Muscle layer of duodenum (tissue), 2 donors: ENCODE measurements at regions not wholly inside any gene's neighbourhood (a gene's known extent, or its start where the extent isn't known, plus 50 kb on each side); places are given as distances from the start of the nearest gene placed in this dataset.

Source experiments
- H3K27ac ChIP-seq: one replicate; pipeline ENCODE4 v1.7.0; 2013; ENCODE audit warnings: mild to moderate bottlenecking, low read length
- H3K27me3 ChIP-seq: one replicate; pipeline ENCODE4 v1.7.0; 2013; ENCODE audit warnings: low read depth, mild to moderate bottlenecking, control low read depth, low read length
- H3K36me3 ChIP-seq, 2 donors: one replicate each; pipeline ENCODE4 v1.7.0; 2013; ENCODE audit warnings: low read length in 2 of 2, control low read depth in 1 of 2, mild to moderate bottlenecking in 1 of 2; ENCODE audit not compliant: insufficient read depth in 2 of 2, control insufficient read depth in 1 of 2
- H3K4me1 ChIP-seq, 2 donors: one replicate each; pipeline ENCODE4 v1.7.0; 2013; ENCODE audit warnings: low read length in 2 of 2, mild to moderate bottlenecking in 2 of 2, control low read depth in 1 of 2, moderate library complexity in 1 of 2; ENCODE audit not compliant: insufficient read depth in 2 of 2, control insufficient read depth in 1 of 2
- H3K4me3 ChIP-seq, 2 donors: one replicate each; pipeline ENCODE4 v1.7.0; 2013; ENCODE audit warnings: low read length in 2 of 2, low read depth in 1 of 2, mild to moderate bottlenecking in 1 of 2
- H3K9me3 ChIP-seq, 2 donors: one replicate each; pipeline ENCODE4 v1.7.0; 2013; ENCODE audit warnings: low read length in 2 of 2, control low read depth in 1 of 2, mild to moderate bottlenecking in 1 of 2; ENCODE audit not compliant: control insufficient read depth in 1 of 2
- donor health status: healthy.

DNA sequence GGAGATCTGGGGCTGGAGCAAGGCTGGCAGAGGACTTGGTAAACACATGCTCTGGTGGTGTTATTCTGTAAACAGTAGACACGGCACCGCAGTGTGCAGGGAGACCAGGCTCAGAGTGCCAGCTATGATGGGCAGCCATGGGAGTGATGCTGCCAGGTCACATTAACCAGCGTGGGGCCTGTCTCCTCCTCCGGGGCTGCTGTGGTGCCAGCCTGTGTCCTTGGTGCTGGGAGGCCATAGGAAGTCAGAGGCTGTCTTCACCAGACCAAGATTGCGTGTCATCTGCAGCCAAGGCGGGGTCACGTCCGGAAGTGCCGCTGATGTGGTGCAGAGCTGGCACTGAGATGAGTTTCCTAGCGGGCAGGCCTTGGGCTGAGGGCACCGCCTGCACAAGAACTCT is 236.0 kb downstream of the GLRX3 start:
- no peak overlapping the region for H3K4me3 ChIP-seq
- no peaks in the 10 kb centered on the region for H3K36me3 ChIP-seq
- no peak overlapping the region for H3K27ac ChIP-seq
- no peaks in the 10 kb centered on the region for H3K27me3 ChIP-seq
- no peaks in the 10 kb centered on the region for H3K4me1 ChIP-seq
- H3K9me3 ChIP-seq = peaks cover 0 to 8% of the 10 kb centered on the region in 2 donors

DNA sequence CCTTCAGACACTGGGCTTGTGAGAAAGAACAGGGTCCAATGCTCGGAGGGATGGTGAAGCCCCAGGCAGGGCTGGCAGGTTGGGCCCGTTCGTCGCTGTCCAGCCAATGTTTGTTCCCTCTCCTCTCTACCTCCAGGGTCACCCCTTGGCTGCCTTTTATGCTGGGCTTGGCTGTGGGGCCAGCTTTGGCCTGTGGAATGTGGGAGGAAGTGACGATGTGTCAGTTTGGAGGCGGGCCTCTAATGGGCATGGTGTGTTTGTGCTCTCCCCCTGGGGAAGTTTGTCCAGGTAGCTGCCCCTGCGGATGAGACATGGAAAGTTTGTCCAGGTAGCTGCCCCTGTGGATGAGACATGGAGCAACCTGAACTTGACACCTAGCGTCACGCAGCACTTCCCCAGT is 236.7 kb downstream of the GLRX3 start:
- Histone ChIP-seq H3K4me1 (no peaks in the 10 kb centered on the region), H3K9me3 (peaks cover 0 to 8% of the 10 kb centered on the region in 2 donors), H3K27ac (no peak overlapping the region), H3K27me3 (no peaks in the 10 kb centered on the region), H3K36me3 (no peaks in the 10 kb centered on the region), H3K4me3 (no peak overlapping the region)

DNA sequence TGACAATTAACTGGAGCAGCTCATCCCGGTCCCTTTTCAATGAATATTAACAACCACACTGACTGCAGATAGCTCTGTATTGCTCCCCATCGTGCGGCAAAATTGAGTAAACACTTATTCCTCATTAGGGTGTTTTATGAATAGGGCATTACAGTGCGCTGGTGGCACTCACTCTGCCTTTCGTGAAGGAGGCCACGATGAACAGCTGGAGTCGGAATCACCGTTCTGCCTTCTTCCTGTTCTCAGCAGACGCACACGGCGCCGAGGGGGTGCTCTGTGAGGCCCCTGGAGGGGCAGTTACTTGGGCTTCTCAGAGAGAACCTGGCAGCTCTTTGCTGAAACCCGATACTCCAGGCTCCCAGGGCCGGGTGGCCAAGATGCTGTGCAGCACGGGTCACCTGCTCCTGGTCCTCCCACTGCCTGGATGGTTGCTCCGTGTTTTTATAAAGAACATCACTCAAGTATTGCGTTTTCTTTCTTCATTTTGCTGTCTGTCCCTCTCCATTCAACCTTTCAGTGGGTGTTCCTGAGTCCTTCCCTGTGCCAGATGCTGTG is 241.9 kb downstream of the GLRX3 start:
- H3K36me3 ChIP-seq = no peaks in the 10 kb centered on the region
- peaks cover 0 to 8% of the 10 kb centered on the region in 2 donors for H3K9me3 ChIP-seq
- H3K27ac ChIP-seq = no peak overlapping the region

DNA sequence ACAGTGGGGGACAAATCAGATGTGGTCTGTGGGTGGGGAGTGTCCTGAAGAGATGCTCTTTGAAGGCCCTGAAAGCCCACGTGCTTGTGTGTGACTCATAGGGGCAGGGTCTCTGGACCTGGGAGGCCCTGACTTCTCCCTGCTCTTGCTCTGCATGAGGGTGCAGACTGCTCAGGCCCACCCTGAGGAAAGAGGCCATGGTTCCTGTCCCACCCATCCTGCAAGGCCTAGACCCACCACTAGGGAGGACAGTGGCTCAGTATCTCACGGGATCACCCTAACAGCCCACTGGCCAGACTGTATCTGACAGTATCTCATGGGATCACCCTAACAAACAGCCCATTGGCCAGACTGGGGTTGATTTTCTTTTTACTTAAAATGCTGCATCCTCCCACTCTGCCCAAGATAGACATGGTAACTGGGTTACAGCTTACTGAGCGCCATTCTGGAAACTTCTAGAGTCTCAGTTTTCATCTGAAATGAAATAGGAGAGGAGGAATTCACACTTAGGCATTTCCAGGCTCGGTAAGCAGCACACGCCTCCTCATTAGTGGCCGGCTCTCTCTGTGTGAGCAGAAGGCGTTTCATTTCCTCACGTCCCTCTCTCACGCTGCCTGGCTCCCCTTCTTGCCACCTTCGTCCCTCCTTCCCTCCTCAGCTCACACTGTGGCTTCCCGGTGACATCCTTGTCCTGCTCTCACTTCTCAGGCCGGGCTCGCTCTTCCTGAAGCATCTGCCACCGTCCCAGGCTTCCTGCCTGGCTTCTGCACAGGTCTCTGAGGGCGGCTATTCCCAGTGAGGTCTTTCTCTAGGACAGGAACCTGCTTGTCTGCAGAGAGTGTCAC is 242.6 kb downstream of the GLRX3 start:
- no peaks in the 10 kb centered on the region for H3K36me3 ChIP-seq
- no peaks in the 10 kb centered on the region for H3K4me1 ChIP-seq
- H3K4me3 ChIP-seq = no peak overlapping the region
- peaks cover 0 to 10% of the 10 kb centered on the region in 2 donors for H3K9me3 ChIP-seq
- no peaks in the 10 kb centered on the region for H3K27me3 ChIP-seq
- no peak overlapping the region for H3K27ac ChIP-seq

More for the DNA sequence above, 241.9 kb downstream of the GLRX3 start:
- no peak overlapping the region for H3K4me3 ChIP-seq
- H3K27me3 ChIP-seq = no peaks in the 10 kb centered on the region
- no peaks in the 10 kb centered on the region for H3K4me1 ChIP-seq

DNA sequence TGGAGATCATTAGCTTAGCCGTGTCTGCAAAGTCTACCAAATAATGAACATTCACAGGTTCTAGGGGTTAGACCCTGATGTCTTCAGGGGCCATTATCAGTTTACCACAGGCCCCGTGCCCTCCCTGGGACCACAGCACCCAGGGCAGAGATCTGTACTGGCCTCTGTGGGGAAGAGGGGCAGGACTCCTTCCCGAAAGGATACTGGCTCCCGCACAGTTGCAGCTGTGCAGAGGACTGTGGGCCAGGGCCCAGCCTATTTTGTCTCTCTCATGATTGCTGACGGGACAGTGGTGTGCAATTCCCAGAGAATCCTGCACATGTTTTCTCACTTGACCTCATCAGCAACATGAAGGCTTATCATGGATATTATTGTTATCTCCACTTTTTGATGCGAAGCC is 243.9 kb downstream of the GLRX3 start:
- no peak overlapping the region for H3K27ac ChIP-seq
- H3K27me3 ChIP-seq = no peaks in the 10 kb centered on the region
- H3K36me3 ChIP-seq = no peaks in the 10 kb centered on the region
- no peak overlapping the region for H3K4me3 ChIP-seq
- peaks cover 0 to 13% of the 10 kb centered on the region in 2 donors for H3K9me3 ChIP-seq
- no peaks in the 10 kb centered on the region for H3K4me1 ChIP-seq

DNA sequence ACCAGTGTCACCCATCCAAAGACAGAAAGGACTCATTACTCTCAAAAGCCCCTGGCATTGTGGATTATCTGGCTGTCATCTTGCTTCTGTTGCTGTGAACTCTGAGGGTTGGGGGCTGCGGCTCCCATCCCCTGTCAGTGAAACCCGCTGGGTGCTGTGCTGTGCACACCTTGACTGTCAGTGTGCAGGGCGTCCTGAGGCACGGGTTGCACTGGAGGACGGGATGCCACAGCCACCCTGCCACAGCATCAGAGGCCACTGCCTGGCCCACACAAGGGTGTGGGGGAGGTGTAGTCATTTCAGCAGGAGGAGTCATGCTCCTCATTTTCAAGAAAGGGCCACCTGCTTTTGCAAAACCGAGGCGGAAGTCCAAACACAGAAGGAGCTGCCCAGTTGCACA is 245.8 kb downstream of the GLRX3 start:
- Histone ChIP-seq H3K9me3 (peaks cover 0 to 9% of the 10 kb centered on the region in 2 donors), H3K27me3 (no peaks in the 10 kb centered on the region), H3K36me3 (no peaks in the 10 kb centered on the region), H3K4me3 (no peak overlapping the region), H3K4me1 (no peaks in the 10 kb centered on the region), H3K27ac (no peak overlapping the region)

DNA sequence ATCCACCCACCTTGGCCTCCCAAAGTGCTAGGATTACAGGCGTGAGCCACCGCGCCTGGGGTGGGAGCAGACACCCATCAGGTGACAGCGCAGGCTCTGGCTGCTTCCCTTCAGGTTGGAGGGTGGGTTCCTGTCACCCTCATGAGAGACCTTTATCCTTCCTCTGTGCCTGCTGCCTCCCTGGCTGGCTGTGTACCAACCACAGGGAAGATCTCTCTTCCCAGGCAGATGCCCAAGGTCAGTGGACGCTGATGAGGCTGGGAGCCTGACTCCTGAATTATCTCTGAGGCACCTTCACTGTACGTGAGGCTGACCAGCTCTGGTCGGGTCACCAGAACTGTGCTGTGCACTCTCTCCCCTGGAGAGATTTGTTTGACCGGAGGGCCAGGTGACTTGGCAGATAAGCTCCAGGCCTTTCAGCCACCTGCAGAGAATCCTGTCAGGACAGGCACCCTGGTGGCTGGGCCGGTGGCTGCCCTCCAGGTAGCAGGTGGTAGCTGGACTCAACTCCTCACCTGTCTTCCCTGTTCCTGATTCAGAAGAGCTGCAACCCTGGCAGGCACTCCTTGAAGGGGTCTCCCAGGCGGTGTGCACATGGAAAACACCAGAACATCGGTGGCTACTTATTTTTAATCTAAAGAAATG is 251.9 kb downstream of the GLRX3 start:
- peaks cover 0 to 17% of the 10 kb centered on the region in 2 donors for H3K9me3 ChIP-seq
- no peak overlapping the region for H3K27ac ChIP-seq
- H3K4me1 ChIP-seq = no peaks in the 10 kb centered on the region
- H3K27me3 ChIP-seq = no peaks in the 10 kb centered on the region
- H3K36me3 ChIP-seq = no peaks in the 10 kb centered on the region
- H3K4me3 ChIP-seq = no peak overlapping the region

DNA sequence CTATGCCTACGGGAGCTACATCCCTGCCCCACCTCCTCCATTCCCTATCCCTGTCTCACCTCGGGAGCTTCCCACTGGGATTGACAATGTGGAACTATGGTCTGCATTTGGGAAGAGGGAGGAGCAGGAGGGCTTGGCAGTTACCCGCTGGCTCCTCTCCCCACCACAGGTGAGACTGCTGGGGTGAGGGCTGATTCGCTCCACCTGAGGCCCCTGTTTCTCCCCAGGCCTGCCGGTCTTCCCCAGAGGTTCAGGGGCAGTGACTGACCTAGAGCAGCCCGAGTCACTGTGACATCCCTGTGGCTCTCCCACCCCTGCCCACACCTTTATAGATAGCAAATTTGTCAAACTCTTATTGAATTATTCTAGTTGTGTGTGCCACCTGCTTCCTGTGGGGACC is 252.6 kb downstream of the GLRX3 start:
- H3K27ac ChIP-seq = no peak overlapping the region
- peaks cover 0 to 20% of the 10 kb centered on the region in 2 donors for H3K9me3 ChIP-seq
- no peak overlapping the region for H3K4me3 ChIP-seq

DNA sequence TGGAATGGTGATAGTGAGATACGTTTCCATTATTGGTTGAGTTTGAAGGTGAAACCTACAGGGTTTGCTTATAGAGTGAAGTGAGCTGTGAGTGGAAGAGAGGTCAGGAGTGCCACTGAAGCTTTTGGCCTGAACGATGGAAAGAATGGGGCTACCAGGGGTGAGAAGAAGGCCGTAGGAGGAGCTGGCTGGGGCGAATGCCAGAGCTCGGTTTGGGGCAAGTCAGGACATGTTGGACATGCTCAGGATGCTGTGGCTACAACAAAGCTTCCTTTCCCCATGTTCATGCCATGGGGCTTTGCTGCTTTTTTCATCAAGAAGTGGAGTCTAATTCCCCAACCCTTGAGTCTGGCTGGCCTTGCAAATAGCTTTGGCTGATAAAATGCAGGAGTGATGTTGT is 253.7 kb downstream of the GLRX3 start:
- Histone ChIP-seq H3K9me3 (peaks cover 0 to 19% of the 10 kb centered on the region in 2 donors), H3K4me3 (no peak overlapping the region), H3K4me1 (no peaks in the 10 kb centered on the region), H3K27ac (no peak overlapping the region), H3K27me3 (no peaks in the 10 kb centered on the region), H3K36me3 (no peaks in the 10 kb centered on the region)

More for the DNA sequence above, 252.6 kb downstream of the GLRX3 start:
- no peaks in the 10 kb centered on the region for H3K4me1 ChIP-seq
- no peaks in the 10 kb centered on the region for H3K27me3 ChIP-seq
- no peaks in the 10 kb centered on the region for H3K36me3 ChIP-seq

DNA sequence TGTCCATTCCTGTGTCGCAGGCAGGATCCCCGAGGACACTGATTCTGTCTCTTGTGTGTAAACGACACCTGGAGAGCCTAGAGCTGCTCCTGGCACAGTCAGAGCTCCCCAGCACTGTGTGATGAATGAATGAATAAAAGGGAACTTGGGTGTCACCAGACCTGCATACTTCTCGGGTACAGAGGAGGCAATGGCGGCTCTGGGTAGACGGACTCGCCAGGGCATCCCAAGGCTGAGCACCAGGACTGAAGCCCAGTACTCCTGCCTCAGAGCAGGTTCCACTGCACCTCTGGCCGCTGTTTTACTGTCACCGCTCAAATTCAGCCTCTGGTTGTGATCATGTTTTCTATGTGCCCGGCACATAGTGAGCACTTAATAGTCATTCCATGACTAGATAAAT is 255.8 kb downstream of the GLRX3 start:
- no peak overlapping the region for H3K4me3 ChIP-seq
- H3K36me3 ChIP-seq = no peaks in the 10 kb centered on the region
- H3K9me3 ChIP-seq = peaks cover 0 to 34% of the 10 kb centered on the region in 2 donors
- H3K27ac ChIP-seq = no peak overlapping the region
- H3K27me3 ChIP-seq = no peaks in the 10 kb centered on the region
- no peaks in the 10 kb centered on the region for H3K4me1 ChIP-seq

DNA sequence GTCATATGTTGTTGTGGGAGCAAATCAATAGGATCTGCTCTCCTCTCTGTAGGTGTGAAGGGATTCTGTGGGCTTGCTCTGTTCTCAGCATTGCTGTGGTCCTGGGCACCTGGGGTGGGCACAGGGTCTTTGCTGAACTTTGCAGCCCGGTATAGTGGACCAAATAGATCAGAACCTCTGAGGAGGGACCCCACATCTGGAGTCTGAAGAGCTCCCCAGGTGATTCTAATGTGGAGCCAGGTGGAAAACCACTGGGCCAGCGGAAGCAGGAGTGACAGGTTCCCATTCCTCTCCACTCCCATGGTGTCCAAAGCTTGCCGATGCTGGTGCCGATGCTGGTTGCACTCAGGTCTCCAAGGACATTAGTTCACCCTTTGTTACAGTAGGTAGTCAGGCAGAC is 257.2 kb downstream of the GLRX3 start:
- H3K4me1 ChIP-seq = no peaks in the 10 kb centered on the region
- peaks cover 0 to 31% of the 10 kb centered on the region in 2 donors for H3K9me3 ChIP-seq
- H3K27me3 ChIP-seq = no peaks in the 10 kb centered on the region

More for the DNA sequence above, 257.2 kb downstream of the GLRX3 start:
- Histone ChIP-seq H3K36me3 (no peaks in the 10 kb centered on the region), H3K27ac (no peak overlapping the region), H3K4me3 (no peak overlapping the region)
